PFSK-1 (cell line): ENCODE measurements at regions not wholly inside any gene's neighbourhood (a gene's known extent, or its start where the extent isn't known, plus 50 kb on each side); places are given as distances from the start of the nearest gene placed in this dataset.

Experiments used
- FOXP2 ChIP-seq: optimal IDR thresholded peaks from 2 replicates; pipeline ENCODE3; 2011; ENCODE audit warnings: borderline replicate concordance, control low read depth, inconsistent platforms; ENCODE audit not compliant: insufficient read depth; ENCODE audit errors: extremely low read length, extremely low read depth
- POLR2AphosphoS5 ChIP-seq: IDR thresholded peaks from 2 replicates; pipeline ENCODE4 v1.6.1; 2012; ENCODE audit warnings: low read depth, mild to moderate bottlenecking, control low read depth, low read length, moderate library complexity
- REST ChIP-seq, 2 experiments: IDR thresholded peaks; 2 replicates each; pipeline versions ENCODE4 v1.6.1 to v1.8.0; 2011 to 2012; ENCODE audit warnings: low read depth in 2 of 2, low read length in 2 of 2, control low read depth in 1 of 2, inconsistent platforms in 1 of 2, mild to moderate bottlenecking in 1 of 2, moderate library complexity in 1 of 2; ENCODE audit not compliant: insufficient read depth in 1 of 2
- SIN3A ChIP-seq: IDR thresholded peaks from 2 replicates; pipeline ENCODE4 v1.6.1; 2012; ENCODE audit warnings: mild to moderate bottlenecking, low read length, moderate library complexity, borderline replicate concordance; ENCODE audit not compliant: insufficient read depth
- TAF1 ChIP-seq: IDR thresholded peaks from 2 replicates; pipeline ENCODE4 v1.6.1; 2012; ENCODE audit warnings: low read length, control low read depth, borderline replicate concordance; ENCODE audit not compliant: insufficient read depth

- TF ChIP-seq SIN3A: no peak
- TF ChIP-seq REST (IDR thresholded peaks at IDR 0.05; ENCODE audit: insufficient read depth in 1 of 2, low read depth in 2 of 2, low read length in 2 of 2): no peak
- no peak for TF ChIP-seq TAF1
- no peak for TF ChIP-seq FOXP2
- no peak for TF ChIP-seq POLR2AphosphoS5
These were observed 739.2 kb upstream of the GJE1 start for GRCh38 chr6:141393405-141394124.

GRCh38 chr6:141388666-141389065 lies 744.1 kb upstream of the GJE1 start:
- TF ChIP-seq SIN3A: no peak
- TF ChIP-seq REST (IDR thresholded peaks at IDR 0.05; ENCODE audit: insufficient read depth in 1 of 2, low read depth in 2 of 2, low read length in 2 of 2): no peak
- TF ChIP-seq TAF1: no peak
- TF ChIP-seq FOXP2: no peak
- TF ChIP-seq POLR2AphosphoS5: no peak

- TF ChIP-seq FOXP2: no peak
- no peak for TF ChIP-seq SIN3A
- no peak for TF ChIP-seq POLR2AphosphoS5
- no peak for TF ChIP-seq REST (IDR thresholded peaks at IDR 0.05; ENCODE audit: insufficient read depth in 1 of 2, low read depth in 2 of 2, low read length in 2 of 2)
- no peak for TF ChIP-seq TAF1
These were observed 762.3 kb upstream of the GJE1 start for GRCh38 chr6:141370438-141370837.

GRCh38 chr6:141364694-141365093 lies 768.0 kb upstream of the GJE1 start:
- TF ChIP-seq TAF1: no peak
- TF ChIP-seq POLR2AphosphoS5: no peak
- no peak for TF ChIP-seq REST (IDR thresholded peaks at IDR 0.05; ENCODE audit: insufficient read depth in 1 of 2, low read depth in 2 of 2, low read length in 2 of 2)
- TF ChIP-seq FOXP2: no peak
- TF ChIP-seq SIN3A: no peak

- TF ChIP-seq SIN3A (no peak), TAF1 (no peak), POLR2AphosphoS5 (no peak), REST (IDR thresholded peaks at IDR 0.05; ENCODE audit: insufficient read depth in 1 of 2, low read depth in 2 of 2, low read length in 2 of 2) (no peak), FOXP2 (no peak)
These were observed 768.5 kb upstream of the GJE1 start for GRCh38 chr6:141364232-141364631.
